Heart left ventricle (tissue), 16 donors: ENCODE measurements at regions not wholly inside any gene's neighbourhood (a gene's known extent, or its start where the extent isn't known, plus 50 kb on each side); places are given as distances from the start of the nearest gene placed in this dataset.
A peak's percentile ranks its signal among the peaks of the same experiment; 100 is the strongest.

ENCODE experiments used
- ATAC-seq, 4 donors: fragments of 200-7000 bp; cut with Tn5 transposase; one replicate each; pipeline ENCODE4 v1.9.1; 2020 to 2022; ENCODE audit warnings: moderate library complexity in 4 of 4, mild to moderate bottlenecking in 3 of 4, moderate number of reproducible peaks in 1 of 4
- DNase-seq, 5 donors: peaks; one replicate each; pipeline ENCODE4 v3.0.0-alpha.2; 2020
- H3K27ac ChIP-seq, 12 donors: fragments of 200-600 bp; sonication (generic) in 4 of 12; one replicate each; pipeline versions ENCODE4 v1.5.0 to v1.8.0; 2016 to 2022; ENCODE audit warnings: mild to moderate bottlenecking in 2 of 12
- H3K27me3 ChIP-seq, 9 donors: fragments of 200-600 bp; sonication (generic) in 2 of 9; one replicate each; pipeline versions ENCODE4 v1.5.1 to v1.8.0; 2016 to 2022; ENCODE audit warnings: mild to moderate bottlenecking in 3 of 9
- H3K36me3 ChIP-seq, 9 donors: fragments of 200-600 bp; sonication (generic) in 2 of 9; one replicate each; pipeline versions ENCODE4 v1.5.0 to v1.8.0; 2018 to 2022; ENCODE audit warnings: mild to moderate bottlenecking in 2 of 9
- H3K4me1 ChIP-seq, 12 donors: fragments of 200-600 bp; sonication (generic) in 4 of 12; one replicate each; pipeline versions ENCODE4 v1.5.0 to v1.8.0; 2016 to 2022; ENCODE audit warnings: mild to moderate bottlenecking in 3 of 12
- H3K4me3 ChIP-seq, 12 donors: fragments of 200-600 bp; sonication (generic) in 4 of 12; one replicate each; pipeline versions ENCODE4 v1.5.0 to v1.8.0; 2017 to 2022; ENCODE audit warnings: mild to moderate bottlenecking in 9 of 12, moderate library complexity in 4 of 12
- H3K9me3 ChIP-seq, 12 donors: fragments of 200-600 bp; sonication (generic) in 4 of 12; one replicate each; pipeline versions ENCODE4 v1.5.0 to v1.8.0; 2016 to 2022; ENCODE audit warnings: mild to moderate bottlenecking in 1 of 12
- POLR2A ChIP-seq, 2 donors: fragments of 450-650 bp; IDR thresholded peaks; one replicate each; pipeline ENCODE4 v1.6.1; 2017; ENCODE audit warnings: antibody characterized with exemption in 2 of 2, mild to moderate bottlenecking in 2 of 2, moderate library complexity in 2 of 2
- whole genome bisulfite sequencing, 4 donors: extraction: QIAGEN DNeasy Blood & Tissue Kit in 2 of 4; methylation state at CpG; one replicate each; pipeline versions ENCODE4 v1.1.5 to v1.1.7; 2013 to 2018; 5-methylcytosine and 5-hydroxymethylcytosine counted together
- intact Hi-C, 10 donors: fragments of 100-400 bp; cut with DNase I; formaldehyde crosslinking; loops; one replicate each; pipeline versions ENCODE4 v1.11.1 to v1.14.2; 2022
- TF ChIP-seq, protein P1 (sequence below), 12 donors: fragments of 200-600 bp; sonication (generic) in 4 of 12; IDR thresholded peaks; one replicate each; pipeline versions ENCODE4 v1.5.0 to v1.8.0; 2018 to 2022; ENCODE audit warnings: antibody characterized with exemption in 12 of 12, mild to moderate bottlenecking in 5 of 12
- donor health status: ischemic (EF 13 %, LVEDD 7.1; RV severe dilation, severe dysfunction).
- donor health status: healthy with polysubstance abuse.
- donor health status: DM: no; HTN: yes; CAD: no.
- donor health status: DM: no; HTN: no; CAD: no.
- donor health status: ischemic (EF 25% LVEDD 6.9; RV normal size, moderate dysfunction).
- donor health status: ischemic (EF 25% LVEDD 5.7; RV mildly dilated, moderate dysfunction).
- donor health status: healthy.
- donor health status: DM: yes; HTN: yes; CAD: no.
- donor health status: ischemic (EF 35%, LVEDD 5.7; RV mildly dilated, moderate dysfunction).
- donor health status: nonischemic (EF 11% LVEDD 7.7; RV severe dilation, severe dysfunction).
- donor health status: DM: yes; HTN: yes; CAD: no.
- donor health status: PGD.
- donor health status: ischemic (EF 29% LVEDD 5.4; RV normal size, mild dysfunction).
- donor health status: nonischemic (EF 23%, LVEDD 6.1; RV moderate dilation, normal function).

GRCh38 chr10:118116362-118116714 lies 69.6 kb upstream of the RAB11FIP2 start:
- Histone ChIP-seq H3K27me3 (no peaks in the 10 kb centered on the region), H3K36me3 (no peaks in the 10 kb centered on the region), H3K9me3 (no peaks in the 10 kb centered on the region), H3K4me3 (no peak overlapping the region), H3K4me1 (peaks cover 0 to 13% (median 0%) of the 10 kb centered on the region in 12 donors), H3K27ac (peak overlapping the region in 1 of 12 donors; percentile 46)
- WGBS, 4 donors: 67 to 74% (median 71%) methylated on average over 6 of the region's 6 CpGs
- ATAC-seq (peak in 3 of 4 donors; percentile 19 to 26 (median 23)), DNase-seq (no peak)
- TF ChIP-seq POLR2A (IDR thresholded peaks at IDR 0.05): no peak
- TF ChIP-seq, protein P1, sequence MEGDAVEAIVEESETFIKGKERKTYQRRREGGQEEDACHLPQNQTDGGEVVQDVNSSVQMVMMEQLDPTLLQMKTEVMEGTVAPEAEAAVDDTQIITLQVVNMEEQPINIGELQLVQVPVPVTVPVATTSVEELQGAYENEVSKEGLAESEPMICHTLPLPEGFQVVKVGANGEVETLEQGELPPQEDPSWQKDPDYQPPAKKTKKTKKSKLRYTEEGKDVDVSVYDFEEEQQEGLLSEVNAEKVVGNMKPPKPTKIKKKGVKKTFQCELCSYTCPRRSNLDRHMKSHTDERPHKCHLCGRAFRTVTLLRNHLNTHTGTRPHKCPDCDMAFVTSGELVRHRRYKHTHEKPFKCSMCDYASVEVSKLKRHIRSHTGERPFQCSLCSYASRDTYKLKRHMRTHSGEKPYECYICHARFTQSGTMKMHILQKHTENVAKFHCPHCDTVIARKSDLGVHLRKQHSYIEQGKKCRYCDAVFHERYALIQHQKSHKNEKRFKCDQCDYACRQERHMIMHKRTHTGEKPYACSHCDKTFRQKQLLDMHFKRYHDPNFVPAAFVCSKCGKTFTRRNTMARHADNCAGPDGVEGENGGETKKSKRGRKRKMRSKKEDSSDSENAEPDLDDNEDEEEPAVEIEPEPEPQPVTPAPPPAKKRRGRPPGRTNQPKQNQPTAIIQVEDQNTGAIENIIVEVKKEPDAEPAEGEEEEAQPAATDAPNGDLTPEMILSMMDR (IDR thresholded peaks at IDR 0.05): no peak
- intact Hi-C loops: no loop called here

GRCh38 chr10:118115701-118116100 lies 69.0 kb upstream of the RAB11FIP2 start:
- ATAC-seq (no peak), DNase-seq (no peak)
- Histone ChIP-seq H3K9me3 (no peaks in the 10 kb centered on the region), H3K4me3 (no peak overlapping the region), H3K4me1 (peaks cover 0 to 13% (median 0%) of the 10 kb centered on the region in 12 donors), H3K27me3 (no peaks in the 10 kb centered on the region), H3K36me3 (no peaks in the 10 kb centered on the region), H3K27ac (peak overlapping the region in 1 of 12 donors; percentile 46)
- no peak for TF ChIP-seq POLR2A (IDR thresholded peaks at IDR 0.05)
- TF ChIP-seq, protein P1 (IDR thresholded peaks at IDR 0.05): no peak
- intact Hi-C loops: no loop called here
- 64 to 77% (median 71%) methylated on average over 8 of the region's 8 CpGs for WGBS, 4 donors

DNA sequence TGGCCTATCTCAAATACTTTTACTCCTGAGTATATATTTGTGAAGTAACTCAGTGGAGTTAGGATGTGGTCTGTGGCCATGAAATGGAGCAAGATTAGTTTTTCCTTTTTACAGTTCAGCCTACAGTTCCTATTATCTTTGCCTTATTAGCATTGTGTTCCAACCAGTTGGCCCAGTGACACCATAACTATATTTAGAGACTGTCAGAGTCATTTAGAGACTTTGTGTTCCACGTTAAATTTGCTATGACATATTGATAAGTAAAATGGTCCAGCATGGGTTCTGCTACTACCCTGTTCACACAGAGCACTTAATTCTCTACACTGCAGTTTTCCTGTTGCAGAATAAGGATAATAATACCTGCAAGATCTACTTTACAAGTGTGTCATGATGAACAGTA lies 68.3 kb upstream of the RAB11FIP2 start:
- DNase-seq (no peak), ATAC-seq (peak; percentile 72 to 89 (median 88))
- TF ChIP-seq POLR2A (IDR thresholded peaks at IDR 0.05): no peak
- TF ChIP-seq, protein P1 (IDR thresholded peaks at IDR 0.05): no peak
- 21 to 30% (median 27%) methylated on average over 1 of the region's 1 CpG for WGBS, 4 donors
- intact Hi-C loops: no loop called here
- Histone ChIP-seq H3K27ac (no peak overlapping the region), H3K4me1 (peaks cover 0 to 13% (median 0%) of the 10 kb centered on the region in 12 donors), H3K9me3 (no peaks in the 10 kb centered on the region), H3K4me3 (no peak overlapping the region), H3K27me3 (peaks cover 0 to under 1% (median 0%) of the 10 kb centered on the region in 9 donors), H3K36me3 (no peaks in the 10 kb centered on the region)

GRCh38 chr10:118112543-118113125 lies 65.9 kb upstream of the RAB11FIP2 start:
- intact Hi-C loops: no loop called here
- ATAC-seq: no peak
- Histone ChIP-seq H3K27ac (no peak overlapping the region), H3K4me3 (no peak overlapping the region), H3K4me1 (peaks cover 0 to 13% (median 0%) of the 10 kb centered on the region in 12 donors), H3K36me3 (no peaks in the 10 kb centered on the region), H3K27me3 (peaks cover 0 to 5% (median 0%) of the 10 kb centered on the region in 9 donors), H3K9me3 (no peaks in the 10 kb centered on the region)
- TF ChIP-seq POLR2A (IDR thresholded peaks at IDR 0.05): no peak
- TF ChIP-seq, protein P1 (IDR thresholded peaks at IDR 0.05): no peak
- WGBS, 4 donors: 94 to 95% (median 94%) methylated on average over 6 of the region's 6 CpGs
- DNase-seq: no peak
